ENCODE measurements at regions not wholly inside any gene's neighbourhood (a gene's known extent, or its start where the extent isn't known, plus 50 kb on each side); places are given as distances from the start of the nearest gene placed in this dataset.

- TF ChIP-seq LCORL (IDR thresholded peaks at IDR 0.05) (no peak), LCORL (CRISPR knock-in tag; IDR thresholded peaks at IDR 0.05) (peak; percentile 31), FOXO4 (CRISPR knock-in tag; conservative IDR thresholded peaks at IDR 0.05) (no peak), DNMT3B (CRISPR knock-in tag; conservative IDR thresholded peaks at IDR 0.05) (no peak), CSRNP1 (CRISPR knock-in tag; IDR thresholded peaks at IDR 0.05) (0 out of 2 replicates have a peak, but pooled peaks have one; percentile 10), REPIN1 (CRISPR knock-in tag; IDR thresholded peaks at IDR 0.05; ENCODE audit: borderline replicate concordance, low read depth) (peak; percentile 65; the same call in 1 of the 2 replicates), ZNF484 (CRISPR knock-in tag; IDR thresholded peaks at IDR 0.05; ENCODE audit: borderline replicate concordance, low read depth) (no peak), PLSCR1 (CRISPR knock-in tag; IDR thresholded peaks at IDR 0.05; ENCODE audit: borderline replicate concordance) (no peak), ZNF44 (CRISPR knock-in tag; IDR thresholded peaks at IDR 0.05) (no peak), KLF13 (CRISPR knock-in tag; IDR thresholded peaks at IDR 0.05) (no peak), ZNF235 (CRISPR knock-in tag; IDR thresholded peaks at IDR 0.05; ENCODE audit: borderline replicate concordance) (no peak), ELK4 (CRISPR knock-in tag; IDR thresholded peaks at IDR 0.05; ENCODE audit: borderline replicate concordance) (no peak), HDAC6 (IDR thresholded peaks at IDR 0.05; ENCODE audit: low read depth, low read length) (no peak), ZKSCAN8 (CRISPR knock-in tag; IDR thresholded peaks at IDR 0.05; ENCODE audit: borderline replicate concordance) (peak; percentile 82), CHD4 (IDR thresholded peaks at IDR 0.05; ENCODE audit: borderline replicate concordance, low read length) (no peak), SP2 (CRISPR knock-in tag; IDR thresholded peaks at IDR 0.05) (no peak), ZNF607 (CRISPR knock-in tag; IDR thresholded peaks at IDR 0.05; ENCODE audit: borderline replicate concordance) (peak; percentile 77; the same call in 1 of the 2 replicates), ZFP37 (CRISPR knock-in tag; IDR thresholded peaks at IDR 0.05; ENCODE audit: borderline replicate concordance) (no peak), ZNF816 (CRISPR knock-in tag; IDR thresholded peaks at IDR 0.05; ENCODE audit: borderline replicate concordance) (peak; percentile 77), ATF3 (CRISPR knock-in tag; IDR thresholded peaks at IDR 0.05) (peak; percentile 91), IKZF1 (IDR thresholded peaks at IDR 0.05) (no peak), IRX3 (CRISPR knock-in tag; IDR thresholded peaks at IDR 0.05; ENCODE audit: borderline replicate concordance, low read depth) (no peak), TMF1 (CRISPR knock-in tag; IDR thresholded peaks at IDR 0.05; ENCODE audit: low read depth) (no peak), TBP (CRISPR knock-in tag; IDR thresholded peaks at IDR 0.05) (no peak)
Observed at GRCh38 chr2:226478109-226478809, 321.4 kb downstream of the IRS1 start (continued).
